ENCODE measurements at regions not wholly inside any gene's neighbourhood (a gene's known extent, or its start where the extent isn't known, plus 50 kb on each side); places are given as distances from the start of the nearest gene placed in this dataset.

- in situ Hi-C loops (cut with MboI): no loop called here
- peaks cover 13% of the 10 kb centered on the region for H3K4me1 ChIP-seq (ENCODE audit: insufficient read depth)
- TF ChIP-seq EZH2 (IDR thresholded peaks at IDR 0.05; ENCODE audit: insufficient read depth, poor library complexity, severe bottlenecking) (no peak), EZH2phosphoT487 (IDR thresholded peaks at IDR 0.05; ENCODE audit: insufficient read depth, low read depth) (no peak)
These were observed 392.9 kb downstream of the PID1 start for GRCh38 chr2:228878138-228878537.

GRCh38 chr2:228876276-228876675 lies 394.8 kb downstream of the PID1 start:
- WGBS, 2 experiments (ENCODE audit: low coverage in 1 of 2, low lambda C conversion rate in 2 of 2, missing lambda C conversion rate in 2 of 2): 96 to 98% methylated on average over 2 of the region's 2 CpGs
- Histone ChIP-seq H2AFZ (no peak overlapping the region), H3K4me3 (no peak overlapping the region), H4K20me1 (ENCODE audit: insufficient read depth) (no peaks in the 10 kb centered on the region), H3F3A (ENCODE audit: insufficient read depth) (no peaks in the 10 kb centered on the region), H3K27ac (no peak overlapping the region), H3K27me3 (replicated peaks; ENCODE audit: insufficient read depth) (no peaks in the 10 kb centered on the region), H3K4me1 (ENCODE audit: insufficient read depth) (peaks cover 13% of the 10 kb centered on the region), H3K79me2 (ENCODE audit: insufficient read depth) (no peaks in the 10 kb centered on the region), H3K36me3 (ENCODE audit: low read depth) (no peaks in the 10 kb centered on the region), H3K9ac (no peak overlapping the region), H3K4me2 (ENCODE audit: unreplicated experiment) (no peak overlapping the region), H3K9me2 (ENCODE audit: insufficient read depth) (no peaks in the 10 kb centered on the region), H3K9me3 (ENCODE audit: low read depth) (no peaks in the 10 kb centered on the region)
- no peak for TF ChIP-seq EZH2phosphoT487 (IDR thresholded peaks at IDR 0.05; ENCODE audit: insufficient read depth, low read depth)
- no peak for TF ChIP-seq EZH2 (IDR thresholded peaks at IDR 0.05; ENCODE audit: insufficient read depth, poor library complexity, severe bottlenecking)
- DNase-seq: no peak
- in situ Hi-C loops (cut with MboI): no loop called here

More at GRCh38 chr2:228878138-228878537, 392.9 kb downstream of the PID1 start:
- Histone ChIP-seq H3F3A (ENCODE audit: insufficient read depth) (no peaks in the 10 kb centered on the region), H3K9ac (no peak overlapping the region), H3K36me3 (ENCODE audit: low read depth) (no peaks in the 10 kb centered on the region), H2AFZ (no peak overlapping the region), H3K9me3 (ENCODE audit: low read depth) (no peaks in the 10 kb centered on the region), H3K79me2 (ENCODE audit: insufficient read depth) (no peaks in the 10 kb centered on the region), H3K27me3 (replicated peaks; ENCODE audit: insufficient read depth) (no peaks in the 10 kb centered on the region), H3K27ac (no peak overlapping the region), H4K20me1 (ENCODE audit: insufficient read depth) (no peaks in the 10 kb centered on the region), H3K4me3 (no peak overlapping the region), H3K9me2 (ENCODE audit: insufficient read depth) (no peaks in the 10 kb centered on the region), H3K4me2 (ENCODE audit: unreplicated experiment) (no peak overlapping the region)
- DNase-seq: no peak
- 83 to 88% methylated on average over 1 of the region's 1 CpG for WGBS, 2 experiments (ENCODE audit: low coverage in 1 of 2, low lambda C conversion rate in 2 of 2, missing lambda C conversion rate in 2 of 2)

- peak overlapping the region; percentile 54; the same call in 1 of the 2 replicates for H2AFZ ChIP-seq
- no peak overlapping the region for H3K4me3 ChIP-seq
- peak overlapping the region; percentile 28 for H3K4me2 ChIP-seq (ENCODE audit: unreplicated experiment)
These were observed 395.8 kb downstream of the PID1 start for GRCh38 chr2:228875152-228875900.

GRCh38 chr2:228871012-228871411 lies 400.1 kb downstream of the PID1 start:
- H4K20me1 ChIP-seq (ENCODE audit: insufficient read depth): no peaks in the 10 kb centered on the region
- 67 to 82% methylated on average over 4 of the region's 4 CpGs for WGBS, 2 experiments (ENCODE audit: low coverage in 1 of 2, low lambda C conversion rate in 2 of 2, missing lambda C conversion rate in 2 of 2)
- no peaks in the 10 kb centered on the region for H3K79me2 ChIP-seq (ENCODE audit: insufficient read depth)
- in situ Hi-C loops (cut with MboI): no loop called here
- TF ChIP-seq EZH2 (IDR thresholded peaks at IDR 0.05; ENCODE audit: insufficient read depth, poor library complexity, severe bottlenecking) (no peak), EZH2phosphoT487 (IDR thresholded peaks at IDR 0.05; ENCODE audit: insufficient read depth, low read depth) (no peak)
- no peak overlapping the region for H3K9ac ChIP-seq
- H3K4me2 ChIP-seq (ENCODE audit: unreplicated experiment): no peak overlapping the region
- peaks cover 13% of the 10 kb centered on the region for H3K4me1 ChIP-seq (ENCODE audit: insufficient read depth)
- no peak overlapping the region for H3K4me3 ChIP-seq
- H2AFZ ChIP-seq: no peak overlapping the region
- H3K9me3 ChIP-seq (ENCODE audit: low read depth): no peaks in the 10 kb centered on the region
- H3K36me3 ChIP-seq (ENCODE audit: low read depth): no peaks in the 10 kb centered on the region
- DNase-seq: no peak
- H3K9me2 ChIP-seq (ENCODE audit: insufficient read depth): no peaks in the 10 kb centered on the region
- H3F3A ChIP-seq (ENCODE audit: insufficient read depth): no peaks in the 10 kb centered on the region
- no peak overlapping the region for H3K27ac ChIP-seq
- no peaks in the 10 kb centered on the region for H3K27me3 ChIP-seq (replicated peaks; ENCODE audit: insufficient read depth)

More at GRCh38 chr2:228875152-228875900, 395.8 kb downstream of the PID1 start:
- WGBS, 2 experiments (ENCODE audit: low coverage in 1 of 2, low lambda C conversion rate in 2 of 2, missing lambda C conversion rate in 2 of 2): 9 to 15% methylated on average over 5 of the region's 5 CpGs
- TF ChIP-seq EZH2phosphoT487 (IDR thresholded peaks at IDR 0.05; ENCODE audit: insufficient read depth, low read depth) (no peak), EZH2 (IDR thresholded peaks at IDR 0.05; ENCODE audit: insufficient read depth, poor library complexity, severe bottlenecking) (no peak)
- Histone ChIP-seq H3K9me3 (ENCODE audit: low read depth) (no peaks in the 10 kb centered on the region), H3K27me3 (replicated peaks; ENCODE audit: insufficient read depth) (no peaks in the 10 kb centered on the region), H4K20me1 (ENCODE audit: insufficient read depth) (no peaks in the 10 kb centered on the region), H3K9ac (no peak overlapping the region), H3K9me2 (ENCODE audit: insufficient read depth) (no peaks in the 10 kb centered on the region), H3F3A (ENCODE audit: insufficient read depth) (no peaks in the 10 kb centered on the region), H3K79me2 (ENCODE audit: insufficient read depth) (no peaks in the 10 kb centered on the region), H3K27ac (no peak overlapping the region), H3K36me3 (ENCODE audit: low read depth) (no peaks in the 10 kb centered on the region), H3K4me1 (ENCODE audit: insufficient read depth) (peaks cover 13% of the 10 kb centered on the region)
- peak; percentile 36 for DNase-seq
- in situ Hi-C loops (cut with MboI): no loop called here
